ENCODE measurements at regions not wholly inside any gene's neighbourhood (a gene's known extent, or its start where the extent isn't known, plus 50 kb on each side); places are given as distances from the start of the nearest gene placed in this dataset.

- no peak for DNase-seq (ENCODE audit: low spot score)
- in situ Hi-C loops (cut with MboI; ENCODE audit: low sequenced_read_pairs, unreplicated experiment) = no loop called here
Observed at GRCh38 chr4:14070289-14070880, 442.9 kb upstream of the BOD1L1 start.

GRCh38 chr4:14072506-14072905 is 445.0 kb upstream of the BOD1L1 start:
- TF ChIP-seq CTCF (IDR thresholded peaks at IDR 0.05; ENCODE audit: borderline replicate concordance, control extremely low read depth, extremely low read depth, insufficient read depth, missing control alignments) = no peak
- no peak for DNase-seq (ENCODE audit: low spot score)
- in situ Hi-C loops (cut with MboI; ENCODE audit: low sequenced_read_pairs, unreplicated experiment) = no loop called here

More at GRCh38 chr4:14070289-14070880, 442.9 kb upstream of the BOD1L1 start:
- TF ChIP-seq CTCF (IDR thresholded peaks at IDR 0.05; ENCODE audit: borderline replicate concordance, control extremely low read depth, extremely low read depth, insufficient read depth, missing control alignments) = no peak

- no peak for DNase-seq (ENCODE audit: low spot score)
- in situ Hi-C loops (cut with MboI; ENCODE audit: low sequenced_read_pairs, unreplicated experiment) = no loop called here
- no peak for TF ChIP-seq CTCF (IDR thresholded peaks at IDR 0.05; ENCODE audit: borderline replicate concordance, control extremely low read depth, extremely low read depth, insufficient read depth, missing control alignments)
Observed at GRCh38 chr4:14076776-14077175, 449.3 kb upstream of the BOD1L1 start.

- TF ChIP-seq CTCF (IDR thresholded peaks at IDR 0.05; ENCODE audit: borderline replicate concordance, control extremely low read depth, extremely low read depth, insufficient read depth, missing control alignments) = no peak
- no peak for DNase-seq (ENCODE audit: low spot score)
- in situ Hi-C loops (cut with MboI; ENCODE audit: low sequenced_read_pairs, unreplicated experiment) = no loop called here
Observed at GRCh38 chr4:14078326-14078725, 450.8 kb upstream of the BOD1L1 start.

- TF ChIP-seq CTCF (IDR thresholded peaks at IDR 0.05; ENCODE audit: borderline replicate concordance, control extremely low read depth, extremely low read depth, insufficient read depth, missing control alignments) = no peak
- in situ Hi-C loops (cut with MboI; ENCODE audit: low sequenced_read_pairs, unreplicated experiment) = no loop called here
- DNase-seq (ENCODE audit: low spot score) = no peak
Observed at GRCh38 chr4:14079601-14080000, 452.1 kb upstream of the BOD1L1 start.

- in situ Hi-C loops (cut with MboI; ENCODE audit: low sequenced_read_pairs, unreplicated experiment) = no loop called here
Observed at GRCh38 chr4:14083150-14083549, 455.6 kb upstream of the BOD1L1 start.

More at GRCh38 chr4:14083150-14083549, 455.6 kb upstream of the BOD1L1 start:
- no peak for TF ChIP-seq CTCF (IDR thresholded peaks at IDR 0.05; ENCODE audit: borderline replicate concordance, control extremely low read depth, extremely low read depth, insufficient read depth, missing control alignments)
- DNase-seq (ENCODE audit: low spot score) = no peak
